NCI-H510A (cell line): ENCODE measurements at regions not wholly inside any gene's neighbourhood (a gene's known extent, or its start where the extent isn't known, plus 50 kb on each side); places are given as distances from the start of the nearest gene placed in this dataset.
A peak's percentile ranks its signal among the peaks of the same experiment; 100 is the strongest.
"Not testable (repeated sequence)": the region's sequence is repeated elsewhere in the genome, so short reads cannot be mapped to it uniquely, and the experiment has no call there.

Experiments
- DNase-seq: peaks from one replicate; lab custom pipeline; 2025; lab: John Stamatoyannopoulos, UW

DNA sequence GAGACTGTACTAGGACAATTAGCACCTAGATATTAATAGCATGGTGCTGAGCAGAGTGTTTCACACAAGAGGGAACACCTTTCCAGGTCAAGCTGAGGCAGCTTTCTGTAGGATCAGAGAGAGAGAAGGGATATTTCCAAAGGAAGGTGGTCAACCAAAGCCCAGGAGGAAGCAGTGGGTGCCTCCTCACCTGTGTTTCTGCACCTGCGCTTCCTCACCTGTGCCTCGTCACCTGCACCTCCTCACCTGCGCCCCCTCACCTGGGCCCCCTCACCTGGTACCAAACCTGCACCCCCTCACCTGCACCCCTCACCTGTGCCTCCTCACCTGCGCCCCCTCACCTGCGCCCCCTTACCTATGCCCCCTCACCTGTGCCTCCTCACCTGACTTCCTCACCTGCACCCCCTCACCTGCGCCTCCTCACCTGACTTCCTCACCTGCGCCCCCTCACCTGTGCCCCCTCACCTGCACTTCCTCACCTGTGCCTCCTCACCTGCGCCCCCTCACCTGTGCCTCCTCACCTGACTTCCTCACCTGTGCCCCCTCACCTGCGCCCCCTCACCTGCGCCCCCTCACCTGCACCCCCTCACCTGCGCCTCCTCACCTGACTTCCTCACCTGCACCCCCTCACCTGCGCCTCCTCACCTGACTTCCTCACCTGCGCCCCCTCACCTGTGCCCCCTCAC is 67.9 kb downstream of the TTLL2 start:
- no peak for DNase-seq

DNA sequence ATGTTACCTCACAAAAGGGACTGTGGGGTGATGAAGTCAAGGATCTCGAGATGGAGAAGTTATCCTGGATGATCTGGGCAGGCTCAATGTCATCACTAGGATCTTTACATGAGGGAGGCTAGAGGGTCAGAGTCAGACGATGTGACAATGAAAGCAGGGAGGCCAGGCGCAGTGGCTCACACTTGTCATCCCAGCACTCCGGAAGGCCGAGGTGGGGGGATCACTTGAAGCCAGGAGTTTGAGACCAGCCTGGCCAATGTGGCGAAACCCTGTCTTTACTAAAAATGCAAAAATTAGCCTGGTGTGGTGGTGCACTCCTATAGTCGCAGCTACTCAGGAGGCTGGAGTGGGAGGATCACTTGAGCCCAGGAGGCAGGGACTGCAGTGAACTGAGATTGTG is 68.8 kb downstream of the TTLL2 start:
- DNase-seq: no peak

DNA sequence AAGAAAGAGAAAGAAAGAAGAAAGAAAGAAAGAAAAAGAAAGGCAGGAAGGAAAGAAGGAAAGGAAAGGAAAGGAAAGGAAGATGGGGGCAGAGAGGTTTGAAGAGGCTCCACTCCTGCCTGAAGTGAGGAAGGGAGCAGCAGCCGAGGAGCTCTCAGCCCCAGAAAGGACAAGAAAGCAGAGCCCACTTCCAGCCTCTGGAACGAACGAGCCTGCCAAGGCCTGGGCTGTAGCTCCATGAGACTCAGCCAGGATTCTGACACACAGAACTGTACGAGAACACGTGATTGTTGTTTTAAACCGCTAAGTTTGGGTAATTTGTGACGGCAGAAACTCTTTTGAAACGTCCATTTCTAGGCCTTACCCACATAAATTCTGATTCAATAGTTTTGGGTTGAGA is 69.5 kb downstream of the TTLL2 start:
- no peak for DNase-seq

DNA sequence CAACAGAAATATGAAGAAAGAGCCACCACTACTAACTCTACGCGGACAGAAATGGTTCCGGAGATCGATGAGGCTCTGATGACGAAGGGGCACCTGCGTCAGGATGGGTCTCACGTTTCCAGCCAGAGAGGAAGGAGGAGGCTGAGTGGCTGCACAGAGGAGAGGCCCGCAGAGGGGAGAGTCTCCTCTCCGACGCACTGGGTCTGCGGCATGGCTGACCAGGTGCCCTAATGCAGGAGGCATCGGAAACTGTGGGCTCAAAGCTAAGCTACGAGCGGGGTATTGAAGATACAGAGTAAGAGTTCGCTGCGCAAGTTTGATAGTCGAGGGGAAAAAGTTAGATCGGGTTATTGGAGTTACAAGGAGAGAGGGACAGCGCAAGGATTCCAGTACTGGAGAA is 69.9 kb downstream of the TTLL2 start:
- DNase-seq: no peak

DNA sequence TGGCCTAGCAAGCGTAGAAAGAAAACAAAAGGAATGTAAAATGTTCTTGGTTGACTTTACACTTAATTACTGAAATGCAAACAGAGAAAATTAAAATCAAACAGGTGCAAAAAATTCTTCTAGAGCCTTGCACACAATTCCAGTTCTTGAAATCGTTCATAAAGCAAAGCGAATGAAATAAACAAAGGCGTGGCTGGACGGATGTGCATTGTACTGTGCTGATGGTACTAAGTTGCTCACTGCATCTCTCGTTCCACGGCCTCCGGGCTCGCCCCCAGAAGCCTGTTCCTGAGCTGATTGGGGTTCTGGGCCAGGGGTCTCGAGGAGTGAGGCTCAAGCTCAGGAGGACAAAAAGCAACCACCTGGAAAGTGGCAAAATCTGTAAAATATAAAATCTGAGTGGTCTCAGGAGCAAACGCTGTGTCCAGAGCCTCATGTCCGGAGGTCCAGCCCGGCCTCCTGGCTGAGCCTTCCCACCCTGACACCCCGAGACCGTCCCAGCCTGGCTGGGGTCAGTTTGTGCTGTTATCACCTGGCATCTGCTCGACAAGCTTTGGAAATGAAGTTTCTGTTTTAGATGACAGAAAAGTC is 71.3 kb downstream of the TTLL2 start:
- no peak for DNase-seq

DNA sequence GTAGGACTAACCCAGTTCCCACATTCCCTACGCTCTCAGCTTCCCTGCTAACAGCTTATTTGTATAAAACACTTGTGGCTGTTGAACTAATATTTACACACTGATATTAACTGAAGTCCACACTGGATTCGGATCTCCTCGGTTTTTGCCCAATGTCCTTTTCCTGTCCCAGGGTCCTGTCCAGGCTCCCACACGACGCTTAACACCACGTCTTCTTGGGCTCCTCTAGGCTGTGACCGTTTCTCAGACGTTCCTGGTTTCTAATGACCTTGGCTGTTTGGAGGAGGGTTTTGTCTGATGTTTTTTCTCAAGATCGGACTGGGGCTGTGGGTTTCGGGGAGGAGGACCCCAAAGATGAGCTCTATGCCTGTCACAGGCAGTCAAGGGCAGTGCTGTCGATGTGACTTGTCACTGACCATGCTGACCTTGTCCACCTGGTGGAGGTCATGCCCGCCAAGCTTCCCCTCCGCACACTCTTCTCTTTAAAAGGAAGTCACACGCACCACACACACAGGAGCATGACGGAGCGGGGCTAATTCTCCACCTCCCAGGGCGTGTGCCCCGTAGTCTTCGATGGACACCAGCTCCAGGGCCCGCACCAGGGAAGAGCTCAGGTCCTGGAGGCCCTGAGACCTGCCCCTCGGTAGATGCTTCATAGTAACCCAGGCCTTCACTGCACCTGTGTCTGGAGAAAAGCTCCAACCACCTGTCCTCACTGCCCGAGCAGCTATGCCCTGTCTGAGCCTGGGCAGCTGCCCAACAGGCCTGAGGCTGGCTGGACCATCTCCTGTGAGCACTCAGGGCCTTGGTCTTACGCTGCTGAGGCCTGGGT is 72.0 kb downstream of the TTLL2 start:
- DNase-seq: no peak

DNA sequence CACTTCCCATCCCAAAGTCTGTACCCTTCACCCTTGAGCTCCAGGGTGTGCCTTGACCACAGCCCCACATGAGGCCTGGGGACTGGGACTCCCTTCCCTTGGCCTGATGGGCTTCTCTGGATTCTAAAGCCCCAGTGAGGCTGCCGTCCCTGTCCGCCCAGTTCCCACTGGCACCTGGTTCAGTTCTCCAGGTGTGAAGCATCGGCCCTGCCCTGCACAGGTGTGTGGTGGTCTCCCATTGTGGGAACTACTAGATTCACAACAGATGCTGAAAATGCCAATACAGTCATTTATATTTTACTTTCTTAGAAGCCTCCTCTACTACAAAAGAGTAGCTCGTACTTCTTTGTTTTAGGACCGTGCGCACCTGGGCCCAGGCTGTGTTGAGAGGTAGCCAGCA is 72.8 kb downstream of the TTLL2 start:
- DNase-seq: no peak

DNA sequence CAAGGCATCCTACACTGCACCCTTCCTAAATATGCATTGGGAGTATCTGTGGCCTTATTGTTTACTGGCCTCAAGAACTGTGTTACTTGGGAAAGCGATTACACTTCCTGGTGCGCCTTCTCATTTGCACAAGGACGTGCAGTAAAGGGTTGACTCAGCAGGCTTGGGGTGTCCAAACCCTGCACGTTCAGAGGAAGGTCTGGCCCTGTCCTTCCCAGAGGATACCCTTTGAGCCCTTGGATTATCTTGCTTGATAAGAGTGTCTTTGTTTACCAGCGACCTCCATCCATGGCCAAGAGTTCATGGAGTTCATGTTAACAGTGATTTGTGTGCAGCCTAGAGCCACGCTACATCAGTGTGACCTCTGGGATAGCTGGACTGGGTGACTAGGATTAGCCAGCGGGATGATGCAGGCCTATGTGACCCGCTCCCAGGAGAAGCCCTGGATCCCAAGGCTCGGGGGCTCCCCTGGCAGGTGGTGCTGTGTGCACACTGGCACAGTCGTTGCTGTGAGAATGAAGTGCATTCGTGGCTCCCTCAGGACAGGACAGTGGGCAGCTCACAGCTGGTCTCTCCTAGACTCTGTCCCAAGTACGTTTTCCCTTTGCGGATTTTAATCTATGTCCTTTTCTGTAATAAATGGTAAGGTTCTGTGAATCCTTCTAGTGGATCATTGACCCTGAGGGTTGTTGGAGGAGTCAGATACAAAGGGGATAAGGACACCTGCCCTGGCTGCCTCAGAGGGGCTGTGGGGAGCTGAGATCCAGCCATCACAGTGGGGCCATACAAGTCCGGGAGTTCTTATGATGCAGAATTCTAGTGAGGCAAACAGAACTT is 73.5 kb downstream of the TTLL2 start:
- no peak for DNase-seq

DNA sequence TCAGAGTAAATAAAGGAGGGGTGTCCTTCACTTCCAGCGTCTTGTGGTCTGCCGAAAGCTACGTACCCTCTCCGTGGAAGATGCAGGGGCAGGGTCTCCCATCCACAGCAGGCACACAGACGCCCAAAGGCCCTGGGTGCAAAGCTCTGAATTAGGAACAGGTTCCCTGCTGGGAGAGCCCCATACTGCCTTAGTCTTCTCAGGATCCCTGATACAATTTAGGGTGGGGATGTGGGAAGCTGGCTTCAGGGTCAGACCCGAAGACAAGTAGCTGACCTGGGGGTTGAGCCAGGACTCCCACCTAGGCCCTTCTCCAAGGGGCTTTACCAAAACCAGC is 74.1 kb downstream of the TTLL2 start:
- no peak for DNase-seq

DNA sequence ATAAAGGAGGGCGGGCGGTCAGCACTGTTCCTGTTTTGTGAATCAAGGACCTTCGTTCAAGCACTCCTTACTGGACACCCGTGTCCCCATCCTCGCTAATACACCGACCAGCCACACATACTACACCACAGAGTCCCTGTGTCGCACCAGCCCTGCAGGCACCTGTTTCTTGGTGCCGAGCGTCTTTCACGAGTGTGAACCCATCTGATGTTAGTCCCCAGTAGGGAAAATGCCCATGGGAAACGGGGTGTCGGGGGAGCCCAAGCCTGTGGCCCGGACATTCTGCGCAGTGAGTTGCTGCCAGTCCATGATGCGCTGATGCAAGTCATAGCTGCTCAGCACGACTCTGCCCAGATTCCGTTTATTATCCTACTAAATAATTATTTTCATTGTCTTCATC is 74.7 kb downstream of the TTLL2 start:
- DNase-seq: no peak

DNA sequence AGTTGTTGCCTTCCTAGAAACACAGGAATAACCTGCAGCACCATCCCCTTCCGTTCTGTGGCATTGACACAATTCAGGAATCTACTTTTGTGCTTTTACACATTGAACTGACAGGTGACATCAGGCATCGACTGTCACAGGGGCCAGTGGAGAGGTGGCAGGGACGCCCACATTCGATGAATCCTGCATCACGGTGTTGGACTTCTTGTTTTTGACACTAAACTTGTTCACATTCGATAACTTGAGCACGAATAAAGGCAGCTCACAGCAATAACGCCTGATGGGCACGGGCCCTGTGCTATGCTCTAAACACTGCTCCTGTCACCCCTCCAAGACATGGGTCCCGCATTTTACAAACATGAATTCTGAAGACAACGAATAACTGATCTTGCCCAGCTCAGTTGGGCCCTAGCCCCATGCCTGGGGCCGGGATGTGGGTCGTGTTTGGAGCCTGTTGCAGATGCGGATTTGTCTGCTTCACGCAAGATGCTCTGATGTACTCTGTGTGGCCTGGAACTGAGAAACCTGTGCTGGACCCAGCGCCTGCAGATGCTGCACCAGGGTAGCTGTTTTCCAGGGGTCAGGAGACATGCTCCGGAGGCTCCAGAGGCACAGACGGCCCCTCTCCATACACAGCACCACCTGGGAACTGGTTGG is 75.7 kb downstream of the TTLL2 start:
- DNase-seq: no peak

DNA sequence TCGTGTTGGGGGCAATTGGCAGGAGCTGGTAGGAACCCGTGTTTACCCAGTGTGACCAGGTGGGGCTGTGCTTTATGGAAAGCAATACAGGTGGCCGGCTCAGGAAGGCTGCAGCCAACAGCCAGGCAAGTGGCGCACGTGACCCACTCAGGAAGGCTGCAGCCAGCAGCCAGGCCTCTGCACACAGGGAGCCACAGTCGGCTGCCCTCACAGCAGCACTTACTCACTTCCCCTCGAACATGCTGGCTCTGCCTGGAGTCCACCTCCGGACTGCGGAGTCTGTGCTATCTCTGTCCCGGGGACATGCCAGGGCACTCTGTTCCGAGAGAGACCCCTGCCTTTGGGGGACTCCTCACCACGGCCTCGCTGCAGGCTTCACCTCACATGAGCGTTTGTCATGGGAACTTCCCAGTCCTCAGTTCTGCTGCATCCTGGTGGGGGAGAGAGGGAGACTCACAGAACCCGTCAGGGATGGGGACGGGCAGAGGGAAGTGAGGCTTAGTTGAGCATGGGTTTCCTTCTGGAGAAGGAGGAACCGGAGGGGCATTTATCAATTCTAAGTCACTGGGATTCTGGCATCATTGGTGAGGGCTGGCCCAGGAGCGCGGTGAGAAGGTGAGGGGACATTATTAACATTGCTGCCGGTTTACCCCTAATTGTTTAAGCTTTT is 76.8 kb downstream of the TTLL2 start:
- peak; percentile 72 for DNase-seq

DNA sequence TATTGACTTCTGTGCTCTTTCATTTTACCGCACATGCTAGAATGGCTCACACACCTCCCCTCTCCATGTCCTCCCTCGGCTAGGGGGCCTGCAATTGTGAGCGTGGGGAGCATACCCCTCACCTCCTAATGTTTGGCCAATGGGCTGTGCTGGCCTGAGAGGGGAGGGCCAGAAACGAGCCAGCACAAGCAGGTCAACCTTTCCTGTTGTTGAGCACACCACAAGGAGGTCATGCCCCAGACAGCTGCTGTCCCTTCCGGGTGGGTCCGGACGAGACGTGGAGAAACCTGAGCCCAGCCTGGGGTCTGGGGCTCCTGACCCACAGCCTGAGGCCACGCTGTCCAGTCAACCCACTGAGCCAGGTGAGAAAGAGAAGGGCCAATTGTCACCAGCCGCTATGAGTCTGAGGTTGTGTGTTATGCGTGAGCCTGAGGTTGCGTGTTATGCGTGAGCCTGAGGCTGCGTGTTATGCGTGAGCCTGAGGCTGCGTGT is 77.4 kb downstream of the TTLL2 start:
- no peak for DNase-seq

DNA sequence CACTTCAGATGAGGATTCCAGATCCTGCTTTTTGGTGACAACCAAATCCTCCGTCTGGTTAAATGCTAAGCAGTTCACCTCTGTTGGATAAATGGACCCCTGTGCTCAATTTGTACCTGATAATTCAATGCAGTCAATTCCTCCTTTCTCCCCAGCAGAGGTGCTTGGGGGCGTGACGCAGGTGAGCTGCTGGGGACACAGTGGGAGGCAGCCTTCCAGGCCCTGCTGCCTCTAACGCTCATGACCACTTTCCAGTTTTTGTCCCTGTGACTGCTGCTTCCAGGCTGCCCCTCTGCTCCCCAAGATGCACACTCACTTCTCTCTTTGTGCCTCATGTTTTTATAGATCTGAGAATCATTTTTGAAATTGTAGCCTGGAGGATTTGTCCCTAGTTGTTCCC is 78.5 kb downstream of the TTLL2 start:
- no peak for DNase-seq

DNA sequence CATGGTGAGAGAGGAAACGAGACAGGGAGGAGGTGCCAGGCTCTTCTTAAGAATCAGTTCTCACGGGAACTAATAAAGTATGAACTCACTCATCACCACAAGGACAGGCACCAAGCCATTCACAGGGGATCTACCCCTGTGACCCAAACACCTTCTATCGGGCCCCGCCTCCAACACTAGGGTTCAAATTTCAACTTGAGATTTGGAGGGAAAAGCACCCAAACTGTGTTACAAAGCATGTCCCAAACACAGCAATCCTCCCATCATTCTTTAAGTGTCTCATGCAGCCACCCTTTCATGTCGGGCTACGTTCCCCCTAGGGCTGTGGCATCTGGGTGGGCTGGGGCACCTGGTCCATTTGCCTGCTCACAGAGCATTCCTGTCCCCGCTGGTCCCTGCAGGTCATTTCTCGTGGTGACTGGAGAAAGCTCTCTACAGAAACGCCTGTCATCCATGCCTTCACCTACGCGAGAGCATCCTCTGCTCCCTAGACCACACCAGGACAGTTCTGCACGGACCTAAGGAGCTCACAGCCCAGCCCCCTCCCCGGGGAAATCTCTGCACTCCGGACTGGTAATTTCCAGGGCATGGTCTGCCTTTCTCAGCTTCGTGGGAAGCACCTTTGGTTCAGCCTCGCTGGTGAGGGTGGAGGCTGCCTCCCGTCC is 79.6 kb downstream of the TTLL2 start:
- DNase-seq: no peak

DNA sequence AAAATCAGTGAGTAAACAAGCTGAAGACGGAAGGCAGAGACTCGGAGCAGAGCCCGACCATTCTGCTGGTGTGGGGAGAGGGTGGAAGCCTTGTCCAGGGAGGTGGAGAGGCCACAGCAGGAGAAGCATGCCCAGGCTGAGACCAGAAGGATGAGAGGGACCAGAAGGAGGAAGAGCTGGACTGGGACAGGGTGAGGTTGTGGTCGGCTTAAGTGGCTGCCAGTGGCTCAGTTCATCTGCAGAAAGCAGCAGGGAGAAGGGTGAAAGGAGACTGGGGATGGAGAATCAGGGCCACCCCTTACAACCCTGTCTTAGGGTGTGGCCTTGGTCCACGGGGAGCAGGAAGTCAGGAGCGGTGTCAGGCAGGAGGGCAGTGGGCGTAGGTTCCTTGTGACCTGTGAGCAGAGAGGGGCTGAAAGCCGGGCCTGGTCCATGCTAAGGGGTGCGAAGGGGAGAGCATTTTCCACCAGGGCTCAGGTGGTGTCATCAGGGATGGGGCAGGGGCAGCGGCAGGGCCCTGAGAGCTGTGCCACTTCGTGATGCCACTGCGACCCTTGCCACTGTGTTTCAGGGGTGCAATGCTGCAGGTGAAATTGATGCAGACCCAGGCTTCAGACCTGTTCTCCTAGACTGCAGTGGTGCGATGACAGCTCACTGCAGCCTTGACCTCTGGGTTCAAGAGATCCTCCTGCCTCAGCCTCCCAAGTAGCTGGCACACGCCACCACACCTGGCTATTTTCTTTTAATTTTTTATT is 81.1 kb downstream of the TTLL2 start:
- no peak for DNase-seq

DNA sequence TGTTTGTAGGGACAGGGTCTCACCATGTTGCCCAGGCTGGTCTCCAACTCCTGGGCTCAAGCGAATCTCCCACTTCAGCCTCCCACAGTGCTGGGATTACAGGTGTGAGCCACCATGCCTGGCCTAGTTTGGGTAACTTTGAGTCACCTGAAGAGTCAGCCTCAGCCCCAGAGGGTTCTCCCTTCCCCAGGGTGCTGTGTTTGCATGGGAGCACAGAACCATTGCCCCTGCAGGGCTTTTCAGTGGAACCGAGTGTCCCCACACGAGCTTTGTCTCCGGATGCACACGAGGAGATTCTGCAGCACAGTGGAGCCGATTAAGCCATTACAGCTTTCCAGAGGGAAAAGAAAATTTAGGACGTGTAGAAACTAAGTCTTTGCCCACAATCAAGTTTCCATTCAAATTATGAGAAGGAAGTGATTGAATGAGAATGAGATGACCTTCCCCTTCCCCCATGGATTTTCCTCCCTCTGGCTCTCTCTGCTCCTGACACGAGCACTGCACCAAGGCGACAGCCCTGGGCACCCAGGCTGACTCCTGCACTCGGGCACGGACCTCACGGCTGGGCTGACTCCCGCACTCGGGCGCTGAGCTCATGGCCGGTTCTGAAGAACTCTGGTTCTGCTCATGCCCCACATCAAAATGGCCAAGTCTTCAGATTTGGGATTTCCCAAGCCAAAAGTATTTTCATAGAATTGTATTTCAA is 81.8 kb downstream of the TTLL2 start:
- DNase-seq: not testable (repeated sequence)

DNA sequence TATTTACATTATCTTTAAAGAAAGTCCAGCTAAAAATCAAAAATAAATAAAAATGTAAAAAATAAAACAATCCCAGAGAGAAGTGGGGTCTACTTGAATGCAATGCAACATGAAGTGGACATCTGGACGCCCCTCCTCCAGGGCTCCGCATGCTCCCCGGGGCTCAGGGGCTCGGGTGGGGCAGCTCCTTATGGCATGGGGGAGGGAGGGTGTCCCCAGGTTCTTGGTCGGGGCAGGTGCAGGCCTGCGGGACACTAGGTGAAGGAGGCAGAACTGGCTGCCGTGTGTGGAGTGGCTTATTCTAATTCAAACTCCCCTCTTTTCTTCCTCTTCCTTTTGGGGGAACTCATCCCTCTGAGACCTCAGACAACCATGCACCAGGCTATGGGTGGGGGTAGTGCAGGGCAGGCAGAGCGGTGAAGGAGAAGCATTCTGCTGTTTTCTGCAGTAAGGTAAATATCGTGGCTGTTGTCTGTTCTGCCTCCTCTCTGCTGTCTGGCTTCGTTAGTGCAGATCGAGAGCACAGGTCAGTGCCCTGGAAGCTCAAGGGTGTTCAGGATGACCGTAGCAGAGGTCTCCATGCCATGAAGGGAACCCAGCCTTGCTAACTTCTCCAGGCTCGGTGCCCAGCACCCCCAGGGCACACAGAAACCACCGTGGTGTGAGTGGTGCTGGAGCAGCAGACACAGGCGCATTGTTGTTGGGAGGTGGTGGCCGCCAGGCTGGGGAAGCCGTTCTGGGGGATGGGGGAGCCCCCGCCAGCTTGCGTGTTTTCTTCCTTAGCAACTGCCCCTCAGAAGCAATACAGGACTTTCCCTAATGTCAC is 82.6 kb downstream of the TTLL2 start:
- no peak for DNase-seq
